ENCODE measurements at regions not wholly inside any gene's neighbourhood (a gene's known extent, or its start where the extent isn't known, plus 50 kb on each side); places are given as distances from the start of the nearest gene placed in this dataset.

GRCh38 chr6:23855497-23856116 lies 270.4 kb upstream of the NRSN1 start:
- Histone ChIP-seq H3K4me1 (ENCODE audit: control insufficient read depth, insufficient read depth, low read length) (no peaks in the 10 kb centered on the region), H3K27ac (ENCODE audit: low read depth, low read length) (no peak overlapping the region), H3K9ac (ENCODE audit: low read length) (no peak overlapping the region), H3K36me3 (ENCODE audit: control insufficient read depth, insufficient read depth, low read length) (no peaks in the 10 kb centered on the region), H3K27me3 (ENCODE audit: control insufficient read depth, insufficient read depth, low read length) (no peaks in the 10 kb centered on the region), H3K4me3 (ENCODE audit: low read length) (no peak overlapping the region)

DNA sequence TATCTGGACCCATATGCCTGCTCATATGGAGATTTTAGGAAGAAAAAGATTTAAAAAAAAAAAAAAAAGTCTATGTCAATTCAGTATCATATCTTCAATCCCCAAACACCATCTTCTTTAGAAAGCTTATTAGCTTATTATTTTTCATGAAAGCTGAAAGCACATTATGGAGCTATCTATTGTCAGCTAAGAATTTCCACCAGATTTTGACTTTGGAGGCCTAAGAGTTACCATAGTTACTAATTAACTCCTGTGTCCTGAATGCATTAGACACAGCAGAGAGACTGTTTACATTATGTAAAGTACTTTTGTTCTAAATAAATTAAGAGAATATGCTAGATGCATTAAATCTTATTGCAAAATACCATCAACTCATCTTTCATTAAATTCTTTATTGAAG lies 255.5 kb upstream of the NRSN1 start:
- Histone ChIP-seq H3K27me3 (ENCODE audit: control insufficient read depth, insufficient read depth, low read length) (no peaks in the 10 kb centered on the region), H3K9ac (ENCODE audit: low read length) (no peak overlapping the region), H3K4me3 (ENCODE audit: low read length) (no peak overlapping the region), H3K36me3 (ENCODE audit: control insufficient read depth, insufficient read depth, low read length) (no peaks in the 10 kb centered on the region), H3K27ac (ENCODE audit: low read depth, low read length) (no peak overlapping the region), H3K4me1 (ENCODE audit: control insufficient read depth, insufficient read depth, low read length) (no peaks in the 10 kb centered on the region)

DNA sequence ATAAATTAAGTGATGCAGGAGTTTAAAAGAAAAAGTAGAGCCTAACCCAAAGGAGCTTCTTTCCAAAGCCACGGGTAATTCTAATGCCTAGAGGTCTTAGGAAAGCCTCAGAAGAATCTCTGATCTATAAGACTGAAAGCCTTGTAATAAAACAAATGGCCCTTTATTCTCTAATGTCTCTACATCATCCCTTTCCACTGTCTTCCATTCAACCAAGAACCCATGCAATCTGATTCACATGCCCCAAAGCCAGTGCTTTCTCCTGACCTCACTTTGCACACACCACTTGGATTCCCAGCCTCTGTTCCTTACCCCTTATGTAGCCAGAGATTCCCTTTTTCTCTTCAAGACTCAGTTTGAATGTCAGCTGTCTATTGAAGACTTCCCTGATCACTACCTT lies 252.9 kb upstream of the NRSN1 start:
- Histone ChIP-seq H3K4me3 (ENCODE audit: low read length) (no peak overlapping the region), H3K9ac (ENCODE audit: low read length) (no peak overlapping the region), H3K36me3 (ENCODE audit: control insufficient read depth, insufficient read depth, low read length) (no peaks in the 10 kb centered on the region), H3K27me3 (ENCODE audit: control insufficient read depth, insufficient read depth, low read length) (no peaks in the 10 kb centered on the region), H3K4me1 (ENCODE audit: control insufficient read depth, insufficient read depth, low read length) (no peaks in the 10 kb centered on the region), H3K27ac (ENCODE audit: low read depth, low read length) (no peak overlapping the region)

DNA sequence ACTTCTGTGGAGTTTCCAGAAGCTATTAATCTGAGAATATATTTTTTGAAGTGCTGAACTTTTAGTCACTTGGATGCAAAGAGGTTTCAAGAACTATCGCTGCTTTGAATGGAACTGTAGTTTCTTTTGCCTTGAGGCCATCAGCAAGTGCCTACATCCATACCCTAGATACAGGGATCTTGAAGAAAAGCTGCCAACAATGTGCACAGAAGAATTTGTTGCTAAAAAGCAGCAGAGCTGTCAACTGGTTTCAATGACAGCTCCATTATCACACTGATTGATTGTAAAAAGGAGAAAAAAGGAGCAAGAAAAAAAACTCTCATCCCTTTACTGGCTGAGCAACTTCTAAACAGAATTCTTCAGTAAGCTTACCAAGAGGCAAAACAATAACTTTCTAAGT lies 251.0 kb upstream of the NRSN1 start:
- no peaks in the 10 kb centered on the region for H3K27me3 ChIP-seq (ENCODE audit: control insufficient read depth, insufficient read depth, low read length)
- no peak overlapping the region for H3K4me3 ChIP-seq (ENCODE audit: low read length)
- H3K9ac ChIP-seq (ENCODE audit: low read length) = no peak overlapping the region
- no peaks in the 10 kb centered on the region for H3K36me3 ChIP-seq (ENCODE audit: control insufficient read depth, insufficient read depth, low read length)
- H3K27ac ChIP-seq (ENCODE audit: low read depth, low read length) = no peak overlapping the region
- H3K4me1 ChIP-seq (ENCODE audit: control insufficient read depth, insufficient read depth, low read length) = no peaks in the 10 kb centered on the region

DNA sequence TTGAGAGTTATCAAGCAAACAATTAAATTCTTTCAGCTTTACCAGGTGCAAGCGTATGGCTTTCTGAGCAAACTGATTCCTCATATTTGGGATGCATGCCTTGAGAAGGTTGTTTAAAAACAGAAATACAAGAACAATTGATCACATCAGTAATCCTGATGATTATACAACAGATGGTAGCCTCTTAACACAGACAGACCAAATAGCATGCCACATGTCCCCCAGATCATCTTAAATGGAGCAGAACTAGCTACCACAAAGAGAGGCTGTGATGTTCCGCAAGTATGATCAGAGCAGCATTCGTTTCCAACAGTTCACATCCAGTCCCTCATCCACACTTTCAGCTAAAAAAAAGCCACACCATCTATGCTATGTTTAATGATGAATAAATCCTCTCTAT lies 246.2 kb upstream of the NRSN1 start:
- H3K9ac ChIP-seq (ENCODE audit: low read length) = no peak overlapping the region
- H3K27ac ChIP-seq (ENCODE audit: low read depth, low read length) = no peak overlapping the region
- H3K4me3 ChIP-seq (ENCODE audit: low read length) = no peak overlapping the region
- H3K4me1 ChIP-seq (ENCODE audit: control insufficient read depth, insufficient read depth, low read length) = no peaks in the 10 kb centered on the region
- H3K27me3 ChIP-seq (ENCODE audit: control insufficient read depth, insufficient read depth, low read length) = no peaks in the 10 kb centered on the region
- H3K36me3 ChIP-seq (ENCODE audit: control insufficient read depth, insufficient read depth, low read length) = no peaks in the 10 kb centered on the region

GRCh38 chr6:23890543-23891227 lies 235.3 kb upstream of the NRSN1 start:
- no peaks in the 10 kb centered on the region for H3K4me1 ChIP-seq (ENCODE audit: control insufficient read depth, insufficient read depth, low read length)
- H3K4me3 ChIP-seq (ENCODE audit: low read length) = no peak overlapping the region
- no peak overlapping the region for H3K27ac ChIP-seq (ENCODE audit: low read depth, low read length)
- no peaks in the 10 kb centered on the region for H3K36me3 ChIP-seq (ENCODE audit: control insufficient read depth, insufficient read depth, low read length)
- no peaks in the 10 kb centered on the region for H3K27me3 ChIP-seq (ENCODE audit: control insufficient read depth, insufficient read depth, low read length)
- H3K9ac ChIP-seq (ENCODE audit: low read length) = no peak overlapping the region

GRCh38 chr6:23905133-23905815 lies 220.7 kb upstream of the NRSN1 start:
- no peak overlapping the region for H3K4me3 ChIP-seq (ENCODE audit: low read length)
- H3K4me1 ChIP-seq (ENCODE audit: control insufficient read depth, insufficient read depth, low read length) = no peaks in the 10 kb centered on the region
- H3K9ac ChIP-seq (ENCODE audit: low read length) = no peak overlapping the region
- no peaks in the 10 kb centered on the region for H3K36me3 ChIP-seq (ENCODE audit: control insufficient read depth, insufficient read depth, low read length)
- no peaks in the 10 kb centered on the region for H3K27me3 ChIP-seq (ENCODE audit: control insufficient read depth, insufficient read depth, low read length)
- no peak overlapping the region for H3K27ac ChIP-seq (ENCODE audit: low read depth, low read length)

DNA sequence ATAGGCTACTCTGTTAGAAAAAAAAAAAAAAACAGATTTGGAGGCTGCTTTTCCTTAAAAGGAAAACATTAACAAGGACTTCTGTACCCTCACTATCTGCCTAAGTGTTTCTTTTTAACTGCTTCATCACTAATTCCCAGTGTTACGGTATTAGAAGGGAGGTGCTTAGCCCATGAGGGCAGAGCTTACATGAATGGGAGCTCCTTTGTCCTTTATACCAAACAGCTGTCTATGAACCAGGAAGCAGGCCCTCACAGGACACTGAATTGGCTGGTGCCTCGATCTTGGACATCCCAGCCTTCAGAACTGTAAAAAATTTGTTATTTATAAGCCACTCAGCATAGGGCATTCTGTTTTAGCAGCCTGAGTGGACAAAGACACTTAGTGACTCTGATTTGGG lies 215.6 kb upstream of the NRSN1 start:
- Histone ChIP-seq H3K27ac (ENCODE audit: low read depth, low read length) (no peak overlapping the region), H3K4me1 (ENCODE audit: control insufficient read depth, insufficient read depth, low read length) (no peaks in the 10 kb centered on the region), H3K9ac (ENCODE audit: low read length) (no peak overlapping the region), H3K36me3 (ENCODE audit: control insufficient read depth, insufficient read depth, low read length) (no peaks in the 10 kb centered on the region), H3K4me3 (ENCODE audit: low read length) (no peak overlapping the region), H3K27me3 (ENCODE audit: control insufficient read depth, insufficient read depth, low read length) (no peaks in the 10 kb centered on the region)

GRCh38 chr6:23927935-23928334 lies 198.1 kb upstream of the NRSN1 start:
- Histone ChIP-seq H3K27me3 (ENCODE audit: control insufficient read depth, insufficient read depth, low read length) (no peaks in the 10 kb centered on the region), H3K27ac (ENCODE audit: low read depth, low read length) (no peak overlapping the region), H3K4me1 (ENCODE audit: control insufficient read depth, insufficient read depth, low read length) (no peaks in the 10 kb centered on the region), H3K36me3 (ENCODE audit: control insufficient read depth, insufficient read depth, low read length) (no peaks in the 10 kb centered on the region), H3K4me3 (ENCODE audit: low read length) (no peak overlapping the region), H3K9ac (ENCODE audit: low read length) (no peak overlapping the region)

- H3K4me1 ChIP-seq (ENCODE audit: control insufficient read depth, insufficient read depth, low read length) = no peaks in the 10 kb centered on the region
- no peaks in the 10 kb centered on the region for H3K27me3 ChIP-seq (ENCODE audit: control insufficient read depth, insufficient read depth, low read length)
- no peak overlapping the region for H3K9ac ChIP-seq (ENCODE audit: low read length)
Observed at GRCh38 chr6:23929201-23929600, 196.8 kb upstream of the NRSN1 start.

GRCh38 chr6:23940466-23940865 lies 185.5 kb upstream of the NRSN1 start:
- no peak overlapping the region for H3K9ac ChIP-seq (ENCODE audit: low read length)
- H3K27ac ChIP-seq (ENCODE audit: low read depth, low read length) = no peak overlapping the region
- no peaks in the 10 kb centered on the region for H3K27me3 ChIP-seq (ENCODE audit: control insufficient read depth, insufficient read depth, low read length)
- no peaks in the 10 kb centered on the region for H3K36me3 ChIP-seq (ENCODE audit: control insufficient read depth, insufficient read depth, low read length)
- H3K4me3 ChIP-seq (ENCODE audit: low read length) = no peak overlapping the region
- H3K4me1 ChIP-seq (ENCODE audit: control insufficient read depth, insufficient read depth, low read length) = no peaks in the 10 kb centered on the region

More at GRCh38 chr6:23929201-23929600, 196.8 kb upstream of the NRSN1 start:
- Histone ChIP-seq H3K27ac (ENCODE audit: low read depth, low read length) (no peak overlapping the region), H3K36me3 (ENCODE audit: control insufficient read depth, insufficient read depth, low read length) (no peaks in the 10 kb centered on the region), H3K4me3 (ENCODE audit: low read length) (no peak overlapping the region)

- no peak overlapping the region for H3K9ac ChIP-seq (ENCODE audit: low read length)
- no peak overlapping the region for H3K4me3 ChIP-seq (ENCODE audit: low read length)
Observed at GRCh38 chr6:23951691-23952090, 174.3 kb upstream of the NRSN1 start.

GRCh38 chr6:23952245-23952644 lies 173.8 kb upstream of the NRSN1 start:
- H3K27me3 ChIP-seq (ENCODE audit: control insufficient read depth, insufficient read depth, low read length) = no peaks in the 10 kb centered on the region
- no peak overlapping the region for H3K27ac ChIP-seq (ENCODE audit: low read depth, low read length)
- no peak overlapping the region for H3K4me3 ChIP-seq (ENCODE audit: low read length)
- H3K36me3 ChIP-seq (ENCODE audit: control insufficient read depth, insufficient read depth, low read length) = no peaks in the 10 kb centered on the region
- no peaks in the 10 kb centered on the region for H3K4me1 ChIP-seq (ENCODE audit: control insufficient read depth, insufficient read depth, low read length)
- H3K9ac ChIP-seq (ENCODE audit: low read length) = no peak overlapping the region

More at GRCh38 chr6:23951691-23952090, 174.3 kb upstream of the NRSN1 start:
- Histone ChIP-seq H3K4me1 (ENCODE audit: control insufficient read depth, insufficient read depth, low read length) (no peaks in the 10 kb centered on the region), H3K36me3 (ENCODE audit: control insufficient read depth, insufficient read depth, low read length) (no peaks in the 10 kb centered on the region), H3K27me3 (ENCODE audit: control insufficient read depth, insufficient read depth, low read length) (no peaks in the 10 kb centered on the region), H3K27ac (ENCODE audit: low read depth, low read length) (no peak overlapping the region)
